ENCODE measurements at regions not wholly inside any gene's neighbourhood (a gene's known extent, or its start where the extent isn't known, plus 50 kb on each side); places are given as distances from the start of the nearest gene placed in this dataset.

DNA sequence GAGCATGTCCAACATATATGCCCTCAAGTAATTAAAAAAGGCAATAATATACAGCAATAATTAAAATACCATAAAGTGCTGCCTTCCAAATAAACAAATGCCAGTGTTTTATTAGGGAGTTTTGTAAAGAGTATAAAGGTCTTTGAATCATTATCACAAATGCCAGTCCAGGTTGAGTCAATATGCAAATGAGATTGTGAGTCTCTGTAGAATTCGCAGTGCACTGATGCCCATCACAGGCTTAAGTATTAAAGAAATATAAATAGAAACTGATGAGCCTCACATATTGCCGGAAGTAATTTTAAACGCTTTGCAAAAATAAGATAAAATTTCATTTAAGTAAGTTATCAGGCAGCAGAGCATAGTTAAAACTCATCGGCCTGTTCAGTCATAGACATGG is 205.0 kb upstream of the TECRL start:
- no peak for DNase-seq (ENCODE audit: low read depth in 4 of 4, low spot score in 2 of 4)

DNA sequence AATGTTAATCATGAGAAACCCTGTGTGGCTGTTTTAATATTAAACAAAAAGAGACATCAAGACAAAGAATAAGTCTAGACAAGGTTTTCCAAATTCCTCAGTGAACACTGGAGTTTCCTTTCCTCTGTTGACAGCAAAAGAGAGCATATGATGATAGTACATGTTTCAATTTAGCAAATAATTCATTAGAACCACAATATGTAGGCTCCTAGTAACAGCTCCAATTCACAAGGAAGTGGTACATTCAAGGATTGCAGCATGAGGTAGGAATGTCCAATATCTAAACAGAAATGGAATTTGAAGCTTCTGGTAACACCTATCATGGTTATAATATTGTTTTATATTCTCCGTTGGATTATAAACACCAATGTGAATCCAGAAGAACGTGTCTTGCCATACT is 203.8 kb upstream of the TECRL start:
- DNase-seq (ENCODE audit: low read depth in 4 of 4, low spot score in 2 of 4): no peak

DNA sequence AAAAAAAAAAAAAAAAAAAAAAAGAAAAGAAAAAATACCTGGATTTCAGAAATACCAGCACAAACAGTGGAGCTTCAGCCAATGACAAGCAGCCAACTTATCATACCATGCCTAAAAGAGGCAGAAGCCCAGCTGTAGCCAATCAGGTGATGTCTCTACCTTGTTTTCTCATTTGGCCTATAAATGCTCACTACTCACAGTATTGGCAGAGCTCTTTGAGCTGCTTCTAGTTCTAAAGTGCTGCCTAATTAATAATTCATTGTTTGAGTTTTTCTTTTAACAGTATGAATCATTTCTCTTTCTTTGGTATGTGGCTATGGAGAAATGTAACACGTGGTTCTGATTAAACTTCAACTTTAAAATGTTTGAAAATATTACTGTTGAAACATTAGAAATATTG is 188.8 kb upstream of the TECRL start:
- no peak for DNase-seq (ENCODE audit: low read depth in 4 of 4, low spot score in 2 of 4)

DNA sequence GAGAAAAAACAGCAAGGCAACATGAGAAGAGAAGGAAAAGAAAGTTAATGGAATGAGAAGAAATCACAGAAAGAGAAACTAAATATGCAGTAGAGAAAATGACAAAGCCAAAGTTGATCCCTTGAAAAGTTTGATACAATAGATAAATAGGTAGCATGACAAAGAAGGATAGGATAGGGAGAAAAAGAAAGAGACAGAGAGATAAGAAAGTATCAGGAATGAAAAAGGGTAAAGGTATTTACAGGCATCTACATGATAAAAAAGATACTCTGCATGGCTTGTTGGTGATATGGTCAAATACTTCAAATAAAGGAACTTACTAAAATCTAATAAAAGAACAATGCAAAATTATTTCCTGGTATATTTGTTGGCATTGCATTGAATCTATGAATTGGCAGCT is 185.5 kb upstream of the TECRL start:
- no peak for DNase-seq (ENCODE audit: low read depth in 4 of 4, low spot score in 2 of 4)

DNA sequence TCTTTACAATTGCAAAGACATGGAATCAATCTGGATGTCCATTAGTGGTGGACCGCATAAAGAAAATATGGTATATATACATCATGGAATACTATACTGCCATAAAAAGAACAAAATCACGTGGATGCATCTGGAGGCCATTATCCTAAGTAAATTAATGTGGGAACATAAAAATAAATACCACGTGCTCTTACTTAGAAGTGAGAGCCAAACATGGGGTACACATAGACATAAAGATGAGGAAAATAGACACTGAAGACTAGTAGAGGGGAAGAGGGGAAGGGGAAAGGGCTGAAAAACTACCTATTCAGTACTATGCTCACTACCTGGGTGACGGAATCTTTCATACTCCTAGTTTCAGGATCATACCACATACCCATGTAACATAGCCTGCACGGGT is 179.3 kb upstream of the TECRL start:
- DNase-seq (ENCODE audit: low read depth in 4 of 4, low spot score in 2 of 4): no peak

DNA sequence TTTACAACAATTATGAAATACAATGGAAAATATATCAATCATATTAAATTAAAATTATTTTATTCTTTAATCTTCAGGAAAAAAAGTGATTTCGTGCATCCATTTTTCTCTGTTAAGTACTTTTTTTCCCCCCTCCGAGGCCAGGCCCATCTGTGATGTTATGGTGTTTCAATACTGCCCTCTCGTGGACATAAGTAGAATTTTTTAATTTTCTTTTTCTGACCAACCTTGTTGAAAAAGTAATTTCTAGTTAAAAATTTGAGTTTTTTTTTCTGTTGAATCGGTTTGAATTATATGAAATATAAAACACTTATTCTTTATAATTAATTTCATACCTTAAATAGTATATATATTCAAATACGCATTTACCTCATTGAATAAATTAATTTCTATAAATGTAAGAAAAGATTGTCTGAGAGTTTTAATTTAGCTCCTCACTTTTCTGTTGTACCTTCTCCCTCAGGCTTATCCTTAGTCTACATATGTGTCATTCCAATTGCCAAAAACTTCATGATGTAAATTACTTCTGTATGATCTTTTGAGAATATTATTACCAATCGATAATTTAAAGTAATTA is 175.8 kb upstream of the TECRL start:
- peak in 1 of 4 donors; percentile 6 for DNase-seq (ENCODE audit: low read depth in 4 of 4, low spot score in 2 of 4)

DNA sequence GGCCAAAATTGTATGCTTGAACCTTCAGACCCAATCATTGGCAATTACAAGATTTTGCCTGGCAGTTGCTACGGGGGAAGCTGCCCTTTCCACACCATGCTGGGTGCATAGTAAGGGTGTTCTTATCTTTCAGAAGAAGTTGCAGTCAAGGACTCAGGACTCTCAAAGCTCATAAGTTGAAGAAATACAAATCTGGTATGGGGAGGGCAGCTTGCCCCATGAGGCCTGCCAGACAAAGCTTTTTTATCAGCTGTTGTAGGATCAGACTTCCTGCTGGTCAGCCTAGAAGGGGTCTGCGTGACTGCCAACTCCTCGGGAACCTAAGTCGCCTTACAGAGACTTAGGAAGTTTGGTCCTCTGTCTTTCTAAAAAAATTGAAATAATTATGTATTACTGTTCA is 174.9 kb upstream of the TECRL start:
- no peak for DNase-seq (ENCODE audit: low read depth in 4 of 4, low spot score in 2 of 4)

DNA sequence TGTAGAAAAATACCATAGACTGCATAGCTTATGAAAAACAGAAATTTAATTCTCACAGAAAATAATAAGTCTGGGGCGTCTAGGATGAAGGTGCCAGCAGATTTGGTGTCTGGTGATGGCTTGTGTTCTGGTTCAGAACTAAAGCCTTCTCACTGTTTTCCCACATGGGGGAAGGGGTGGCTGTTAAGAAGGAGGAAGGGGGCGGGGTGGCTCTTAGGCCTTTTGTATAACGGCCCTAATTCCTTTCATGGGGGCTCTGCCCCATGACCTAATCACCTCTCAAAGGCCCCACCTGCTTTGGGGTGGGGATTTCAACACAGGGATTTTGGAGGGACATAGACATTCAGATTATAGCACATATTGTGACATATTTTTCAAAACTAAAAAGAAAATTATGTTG is 173.2 kb upstream of the TECRL start:
- DNase-seq (ENCODE audit: low read depth in 4 of 4, low spot score in 2 of 4): no peak

DNA sequence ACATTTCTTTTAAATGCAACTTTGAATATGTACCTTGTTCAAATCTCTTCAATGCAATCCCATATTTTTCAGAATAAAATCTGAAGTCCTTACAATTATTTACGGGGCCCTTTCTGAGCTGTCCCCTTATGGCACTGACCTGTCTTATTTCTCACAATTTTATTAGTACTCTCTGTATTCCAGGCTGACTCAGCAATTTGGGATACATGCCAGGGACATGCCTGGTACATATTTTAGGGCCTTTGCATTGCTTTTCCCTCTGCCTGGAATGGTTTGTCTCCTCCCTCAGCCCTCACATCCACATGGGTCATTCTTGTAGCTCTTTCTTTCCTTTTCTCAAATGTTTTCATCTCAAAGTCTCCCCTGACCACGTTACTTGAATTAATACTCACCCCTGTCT is 172.2 kb upstream of the TECRL start:
- no peak for DNase-seq (ENCODE audit: low read depth in 4 of 4, low spot score in 2 of 4)

DNA sequence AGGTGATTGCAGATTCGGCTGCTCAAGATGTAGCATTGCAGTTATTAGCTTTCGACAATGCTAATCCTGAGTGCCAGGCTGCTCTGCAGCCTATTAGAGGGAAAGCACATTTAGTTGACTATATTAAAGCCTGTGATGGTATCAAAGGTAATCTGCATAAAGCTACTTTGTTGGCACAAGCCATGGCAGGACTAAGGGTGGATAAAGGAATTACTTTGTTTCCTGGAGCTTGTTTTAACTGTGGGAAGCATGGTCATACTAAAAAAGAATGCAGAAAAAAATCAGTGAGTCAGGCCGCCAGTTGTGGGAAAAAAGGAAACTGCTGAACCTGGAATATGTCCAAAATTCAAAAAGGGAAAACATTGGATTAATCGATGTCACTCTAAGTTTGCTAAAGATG is 154.9 kb upstream of the TECRL start:
- DNase-seq (ENCODE audit: low read depth in 4 of 4, low spot score in 2 of 4): no peak

DNA sequence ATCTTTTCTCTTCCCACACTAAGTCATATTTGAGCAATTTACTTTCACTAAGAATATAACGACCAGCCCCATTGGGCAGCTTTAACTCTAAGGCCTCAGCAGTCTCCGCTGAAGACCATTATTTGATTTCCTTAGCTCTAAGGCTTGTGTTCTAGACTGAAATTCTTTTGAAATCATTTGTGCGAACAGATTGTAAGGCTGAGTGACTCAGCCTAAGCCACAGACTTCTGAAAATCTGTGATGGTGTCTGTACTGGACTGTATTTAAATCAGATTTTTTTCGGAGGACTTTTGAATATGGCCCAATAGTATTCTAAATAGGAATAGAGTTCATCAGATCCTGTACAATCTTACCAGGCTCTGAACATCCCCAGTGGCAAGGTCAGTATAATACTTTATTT is 150.3 kb upstream of the TECRL start:
- DNase-seq (ENCODE audit: low read depth in 4 of 4, low spot score in 2 of 4): no peak

DNA sequence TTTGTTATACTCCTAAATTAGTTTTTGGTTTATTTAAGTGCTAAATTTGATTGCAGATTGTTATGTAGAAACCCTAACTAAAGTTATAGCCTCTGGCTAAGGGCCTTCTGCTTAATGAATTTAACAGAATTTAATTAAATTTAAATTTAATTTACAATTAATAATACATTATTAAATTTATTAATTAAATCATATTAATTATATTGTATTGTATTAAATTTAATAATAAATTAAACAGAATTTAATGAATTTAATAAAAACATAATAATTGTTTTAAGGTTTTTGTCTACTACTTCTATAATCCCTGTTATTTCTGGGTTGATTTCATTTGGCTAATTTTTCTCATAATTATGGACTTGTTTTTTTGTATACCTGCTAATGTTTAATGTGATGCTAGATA is 141.9 kb upstream of the TECRL start:
- no peak for DNase-seq (ENCODE audit: low read depth in 4 of 4, low spot score in 2 of 4)

DNA sequence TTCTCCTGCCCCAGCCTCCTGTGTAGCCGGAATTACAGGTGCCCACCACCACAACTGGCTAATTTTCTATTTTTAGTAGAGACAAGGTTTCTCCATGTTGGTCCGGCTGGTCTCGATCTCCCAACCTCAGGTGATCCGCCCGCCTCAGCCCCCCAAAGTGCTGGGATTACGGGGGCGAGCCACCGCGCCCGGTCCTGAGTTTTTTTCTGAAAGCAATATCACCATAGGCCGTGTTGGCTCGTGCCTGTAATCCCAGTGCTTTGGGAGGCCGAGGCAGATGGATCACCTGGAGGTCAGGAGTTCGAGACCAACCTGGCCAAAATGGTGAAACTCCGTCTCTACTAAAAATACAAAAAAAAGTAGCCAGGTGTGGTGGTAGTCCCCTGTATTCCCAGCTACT is 136.3 kb upstream of the TECRL start:
- DNase-seq (ENCODE audit: low read depth in 4 of 4, low spot score in 2 of 4): no peak

DNA sequence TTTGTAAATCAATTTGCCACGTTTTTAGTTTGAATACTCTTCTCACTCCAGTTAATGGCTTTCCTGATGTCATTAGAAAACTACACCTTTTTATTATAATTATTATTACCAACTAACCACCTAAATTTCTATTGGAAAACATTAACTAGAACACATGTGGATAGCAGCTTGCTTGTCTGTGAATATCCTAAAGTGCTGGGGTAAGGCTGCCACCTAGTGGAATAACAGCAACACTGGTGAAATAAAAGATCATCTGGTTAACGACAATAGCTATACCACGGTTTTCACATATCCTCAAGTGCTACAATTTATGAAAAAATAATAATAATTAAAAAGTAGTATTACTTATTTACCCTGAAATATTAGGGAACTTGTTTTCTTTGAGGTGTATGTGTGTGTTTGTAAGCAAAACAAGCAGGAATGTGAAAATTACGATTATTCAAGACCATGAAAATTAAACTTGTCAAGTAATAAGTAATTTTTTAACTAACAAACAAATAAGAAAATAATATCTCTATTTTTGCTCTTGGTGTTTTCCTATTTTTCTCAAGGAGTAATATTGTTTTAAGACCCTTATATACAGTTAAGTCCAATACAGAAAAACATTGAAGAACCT is 130.1 kb upstream of the TECRL start:
- DNase-seq (ENCODE audit: low read depth in 4 of 4, low spot score in 2 of 4): peak in 3 of 4 donors; percentile 23 to 50 (median 37)

DNA sequence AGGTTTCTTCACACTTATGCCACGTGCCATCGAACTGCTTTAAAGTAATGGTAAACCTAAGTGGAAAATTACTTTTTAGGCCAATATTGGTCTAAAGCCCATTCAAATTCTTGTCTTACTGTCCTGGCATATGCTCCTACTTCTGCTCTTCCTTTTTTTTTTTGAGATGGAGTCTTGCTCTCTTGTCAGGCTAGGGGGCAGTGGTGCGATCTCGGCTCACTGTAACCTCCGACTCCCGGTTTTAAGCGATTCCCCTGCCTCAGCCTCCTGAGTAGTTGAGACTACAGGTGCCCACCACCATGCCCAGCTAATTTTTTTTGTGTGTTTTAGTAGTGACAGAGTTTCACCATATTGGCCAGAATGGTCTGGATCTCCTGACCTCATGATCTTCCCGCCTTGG is 129.0 kb upstream of the TECRL start:
- no peak for DNase-seq (ENCODE audit: low read depth in 4 of 4, low spot score in 2 of 4)

DNA sequence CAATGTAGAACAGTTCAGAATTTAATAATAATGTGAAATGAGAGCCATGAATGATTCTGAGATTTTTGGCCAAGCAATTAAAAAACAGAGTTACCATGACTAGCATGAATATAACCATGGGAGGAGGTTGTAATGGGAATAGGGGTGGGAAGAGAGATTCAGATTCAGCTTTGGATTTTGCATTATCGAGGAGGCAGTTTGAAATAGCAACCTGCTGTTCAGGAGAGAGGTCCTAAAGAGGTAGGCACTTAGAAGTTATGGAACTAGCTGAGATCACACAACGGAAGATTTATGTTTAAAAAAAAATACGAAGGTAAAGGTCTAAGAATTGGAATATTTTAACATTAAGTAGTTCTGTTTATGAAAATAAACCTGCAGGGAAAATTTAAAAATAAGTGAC is 124.4 kb upstream of the TECRL start:
- DNase-seq (ENCODE audit: low read depth in 4 of 4, low spot score in 2 of 4): no peak

DNA sequence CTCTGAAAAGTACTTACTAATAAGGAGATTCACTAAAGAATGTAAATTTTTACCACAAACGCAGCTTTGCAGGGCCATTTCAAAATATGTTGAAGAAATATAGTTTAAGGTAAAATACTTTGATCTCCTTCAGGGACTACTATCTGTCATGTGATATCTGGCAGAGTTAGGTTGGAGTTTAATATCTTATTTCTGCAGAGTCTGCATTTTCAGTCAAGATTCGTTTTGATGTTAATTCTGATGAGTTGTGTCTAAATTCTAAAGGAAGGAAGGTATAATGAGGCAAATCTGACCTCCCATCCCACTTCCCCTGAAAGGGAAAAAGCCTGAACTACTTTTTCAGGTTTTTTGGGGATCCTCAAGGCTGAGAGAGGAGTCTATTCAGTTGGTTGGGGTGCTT is 123.9 kb upstream of the TECRL start:
- no peak for DNase-seq (ENCODE audit: low read depth in 4 of 4, low spot score in 2 of 4)

DNA sequence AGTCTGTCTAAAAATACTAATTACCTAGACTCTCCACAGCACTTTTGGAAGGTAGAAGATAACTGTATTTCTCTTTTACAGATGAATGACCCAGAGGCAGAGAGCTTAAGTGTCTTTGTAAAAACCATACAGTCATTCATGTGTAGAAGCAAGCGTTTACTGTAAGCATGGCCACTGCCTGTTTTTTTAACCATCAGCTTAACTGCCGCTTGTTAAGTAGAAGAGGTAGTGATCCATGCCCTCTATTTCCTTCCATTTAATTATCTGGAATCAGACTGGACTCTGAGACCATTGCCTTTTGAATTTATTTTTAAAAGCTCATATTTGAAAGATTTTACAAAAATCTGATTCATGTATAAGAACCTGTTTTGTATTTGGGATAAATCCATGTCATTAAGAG is 111.2 kb upstream of the TECRL start:
- peak in 1 of 4 donors; percentile 17 for DNase-seq (ENCODE audit: low read depth in 4 of 4, low spot score in 2 of 4)

DNA sequence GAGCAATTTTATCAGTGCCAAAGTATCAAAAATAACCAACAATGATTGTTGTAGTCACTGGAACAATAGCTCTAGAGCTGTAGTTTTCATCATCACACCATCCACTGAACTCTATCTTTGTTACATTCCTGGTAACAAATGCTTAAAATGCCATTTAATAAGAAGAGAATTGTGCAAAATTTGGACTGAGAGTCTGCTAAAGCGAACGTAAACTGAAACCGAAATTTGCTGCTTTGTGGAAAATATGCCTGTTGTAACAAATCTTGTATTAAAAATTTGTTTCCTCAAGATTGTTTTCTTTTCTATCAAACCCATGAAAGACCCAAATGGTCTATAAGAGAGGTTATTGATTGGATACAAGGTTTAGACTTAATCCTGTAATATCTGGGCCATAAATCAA is 109.3 kb upstream of the TECRL start:
- DNase-seq (ENCODE audit: low read depth in 4 of 4, low spot score in 2 of 4): no peak

DNA sequence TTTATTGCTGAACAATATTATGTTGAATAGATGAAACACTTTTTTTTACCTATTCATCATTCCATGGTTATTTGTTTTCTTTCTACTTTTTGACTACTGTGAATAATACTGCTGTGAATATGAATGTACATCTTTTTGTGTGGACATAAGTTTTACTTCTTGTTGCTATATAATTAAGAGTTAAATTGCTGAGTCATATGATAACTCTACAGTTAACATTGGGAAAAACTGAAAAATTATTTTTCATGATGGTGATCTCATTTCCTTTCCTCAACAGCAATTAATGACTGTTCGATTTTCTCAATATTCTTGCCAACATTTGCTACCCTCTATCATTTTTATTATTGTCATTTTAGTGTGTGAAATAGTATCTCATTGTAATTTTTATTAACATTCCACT is 106.9 kb upstream of the TECRL start:
- no peak for DNase-seq (ENCODE audit: low read depth in 4 of 4, low spot score in 2 of 4)

DNA sequence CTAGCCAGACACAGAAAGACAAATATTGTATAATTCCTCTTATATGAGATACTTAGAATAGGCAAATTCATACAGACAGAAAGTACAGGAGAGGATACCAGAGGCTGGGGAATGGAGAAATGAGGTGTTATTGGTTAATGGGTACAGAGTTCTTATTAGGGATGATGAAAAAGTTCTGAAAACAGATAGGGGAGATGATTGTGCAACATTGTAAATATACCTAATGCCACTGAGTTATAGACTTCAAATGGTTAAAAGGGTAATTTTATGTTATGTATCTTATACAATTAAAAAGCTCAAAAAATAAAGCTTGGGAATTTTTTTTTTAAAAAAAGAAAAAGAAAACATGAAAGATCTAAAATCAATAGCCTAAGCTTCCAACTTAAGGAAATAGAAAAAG is 98.8 kb upstream of the TECRL start:
- no peak for DNase-seq (ENCODE audit: low read depth in 4 of 4, low spot score in 2 of 4)

DNA sequence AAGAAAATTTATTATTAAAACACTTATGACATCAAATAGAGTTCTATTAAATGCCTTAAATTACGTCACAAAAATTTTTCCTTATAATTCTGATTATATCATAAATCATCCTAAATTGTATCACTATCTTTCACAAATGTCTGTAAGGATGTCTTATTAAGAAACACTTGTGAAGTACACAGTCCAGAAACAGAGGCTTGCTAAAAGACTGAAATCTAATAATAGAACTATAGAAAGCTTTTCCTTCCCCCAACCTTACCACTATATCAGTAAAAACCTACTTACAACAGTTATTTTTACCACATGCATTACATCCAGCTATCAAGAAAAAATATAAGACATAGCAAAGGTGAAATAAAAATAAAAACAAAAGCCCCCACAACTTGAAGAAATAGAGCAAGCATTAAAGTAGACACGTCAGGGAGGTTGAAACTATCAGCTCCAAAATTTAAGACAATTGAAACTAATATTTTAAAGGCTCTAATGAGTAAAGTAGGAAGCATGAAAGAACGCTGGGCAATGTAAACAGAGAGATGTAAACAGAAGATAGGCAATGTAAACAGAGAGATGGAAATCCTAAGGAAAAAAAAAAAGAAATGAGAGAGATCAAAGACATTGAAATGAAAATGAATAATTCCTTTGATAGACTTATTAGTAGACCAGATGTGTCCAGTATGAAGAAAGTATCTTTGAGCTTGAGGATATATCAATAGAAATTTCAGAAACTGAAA is 94.9 kb upstream of the TECRL start:
- DNase-seq (ENCODE audit: low read depth in 4 of 4, low spot score in 2 of 4): no peak
